HEK293 (cell line): ENCODE measurements at regions not wholly inside any gene's neighbourhood (a gene's known extent, or its start where the extent isn't known, plus 50 kb on each side); places are given as distances from the start of the nearest gene placed in this dataset.

ENCODE experiments used
- CTCF ChIA-PET: fragments of 350-600 bp; formaldehyde crosslinking; extraction: SDS; loops from one replicate; lab custom pipeline; 2021; ENCODE audit warnings: antibody characterized with exemption; lab: Yijun Ruan, JAX
- POLR2A ChIA-PET: fragments of 300-600 bp; formaldehyde crosslinking; extraction: SDS; loops from one replicate; lab custom pipeline; 2020; ENCODE audit warnings: antibody characterized with exemption, inconsistent platforms; lab: Yijun Ruan, JAX
- H3K27ac ChIP-seq: fragments of 200-500 bp; sonication (Bioruptor generic); 2 replicates; pipeline ENCODE4 v1.5.1; 2014; ENCODE audit warnings: low read depth, low read length, control low read depth, inconsistent platforms; ENCODE audit errors: extremely low read depth
- H3K36me3 ChIP-seq, 2 experiments: fragments of 200-500 bp in 1 of 2; sonication (Bioruptor generic) in 1 of 2; 1 replicate in 1 of 2; 2 replicates in 1 of 2; pipeline ENCODE4 v1.5.1; 2014 to 2017; ENCODE audit warnings: inconsistent platforms in 2 of 2, low read length in 2 of 2; ENCODE audit not compliant: control insufficient read depth in 2 of 2, insufficient read depth in 1 of 2
- H3K4me1 ChIP-seq: fragments of 200-500 bp; sonication (Bioruptor generic); 2 replicates; pipeline ENCODE4 v1.5.1; 2014; ENCODE audit warnings: mild to moderate bottlenecking, low read length, inconsistent platforms; ENCODE audit not compliant: control insufficient read depth, insufficient read depth
- H3K4me3 ChIP-seq: 2 replicates; pipeline ENCODE4 v1.5.1; 2011; ENCODE audit warnings: low read depth, mild to moderate bottlenecking, control low read depth, low read length, moderate library complexity
- H3K9me3 ChIP-seq: fragments of 200-500 bp; sonication (Bioruptor generic); 2 replicates; pipeline ENCODE4 v1.5.1; 2014; ENCODE audit warnings: low read depth, low read length, inconsistent platforms; ENCODE audit not compliant: control insufficient read depth, insufficient read depth
- FEZF1 ChIP-seq: fragments of 450-650 bp; formaldehyde crosslinking; IDR thresholded peaks from 2 replicates; pipeline ENCODE4 v1.5.1; 2016; ENCODE audit warnings: missing biosample characterization, missing genetic modification characterization
- GFI1B ChIP-seq: fragments of 450-650 bp; formaldehyde crosslinking; IDR thresholded peaks from 2 replicates; pipeline ENCODE4 v1.5.1; 2016; ENCODE audit warnings: missing biosample characterization, missing genetic modification characterization
- MZF1 ChIP-seq: fragments of 450-650 bp; formaldehyde crosslinking; IDR thresholded peaks from 2 replicates; pipeline ENCODE4 v1.5.1; 2017; ENCODE audit warnings: missing biosample characterization, missing genetic modification characterization, borderline replicate concordance
- OVOL3 ChIP-seq: fragments of 450-650 bp; formaldehyde crosslinking; IDR thresholded peaks from 2 replicates; pipeline ENCODE4 v1.5.1; 2016; ENCODE audit warnings: missing biosample characterization, missing genetic modification characterization
- SP2 ChIP-seq: fragments of 450-650 bp; formaldehyde crosslinking; IDR thresholded peaks from 2 replicates; pipeline ENCODE4 v1.5.1; 2016; ENCODE audit warnings: missing biosample characterization, missing genetic modification characterization
- ZBTB1 ChIP-seq: fragments of 450-650 bp; formaldehyde crosslinking; IDR thresholded peaks from 2 replicates; pipeline ENCODE4 v1.5.1; 2016; ENCODE audit warnings: missing biosample characterization, missing genetic modification characterization
- ZBTB20 ChIP-seq: fragments of 450-650 bp; formaldehyde crosslinking; IDR thresholded peaks from 2 replicates; pipeline ENCODE4 v1.5.1; 2016; ENCODE audit warnings: missing biosample characterization, missing genetic modification characterization
- ZFP3 ChIP-seq: fragments of 450-650 bp; formaldehyde crosslinking; IDR thresholded peaks from 2 replicates; pipeline ENCODE4 v1.5.1; 2016; ENCODE audit warnings: low read depth, missing biosample characterization, missing genetic modification characterization
- ZIC2 ChIP-seq: fragments of 450-650 bp; formaldehyde crosslinking; IDR thresholded peaks from 2 replicates; pipeline ENCODE4 v1.5.1; 2016; ENCODE audit warnings: missing biosample characterization, missing genetic modification characterization
- ZNF133 ChIP-seq: fragments of 450-650 bp; formaldehyde crosslinking; IDR thresholded peaks from 2 replicates; pipeline ENCODE4 v1.5.1; 2016; ENCODE audit warnings: missing biosample characterization, missing genetic modification characterization
- ZNF16 ChIP-seq: fragments of 450-650 bp; formaldehyde crosslinking; IDR thresholded peaks from 2 replicates; pipeline ENCODE4 v1.5.1; 2016; ENCODE audit warnings: low read depth, missing biosample characterization, missing genetic modification characterization
- ZNF202 ChIP-seq: fragments of 450-650 bp; formaldehyde crosslinking; IDR thresholded peaks from 2 replicates; pipeline ENCODE4 v1.5.1; 2016; ENCODE audit warnings: missing biosample characterization, missing genetic modification characterization, borderline replicate concordance
- ZNF23 ChIP-seq: fragments of 450-650 bp; formaldehyde crosslinking; IDR thresholded peaks from 2 replicates; pipeline ENCODE4 v1.5.1; 2016; ENCODE audit warnings: missing biosample characterization, missing genetic modification characterization, borderline replicate concordance
- ZNF324 ChIP-seq: fragments of 450-650 bp; formaldehyde crosslinking; IDR thresholded peaks from 2 replicates; pipeline ENCODE4 v1.5.1; 2016; ENCODE audit warnings: missing biosample characterization, missing genetic modification characterization
- ZNF335 ChIP-seq: fragments of 450-650 bp; formaldehyde crosslinking; conservative IDR thresholded peaks from 2 replicates; pipeline ENCODE4 v1.5.1; 2016; ENCODE audit warnings: missing biosample characterization, missing genetic modification characterization
- ZNF341 ChIP-seq: fragments of 450-650 bp; formaldehyde crosslinking; IDR thresholded peaks from 2 replicates; pipeline ENCODE4; 2016; ENCODE audit warnings: low read depth, missing biosample characterization, missing genetic modification characterization
- ZNF391 ChIP-seq: fragments of 450-650 bp; formaldehyde crosslinking; IDR thresholded peaks from 2 replicates; pipeline ENCODE4 v1.5.1; 2016; ENCODE audit warnings: low read depth, missing biosample characterization, missing genetic modification characterization, borderline replicate concordance
- ZNF426 ChIP-seq: fragments of 450-650 bp; formaldehyde crosslinking; IDR thresholded peaks from 2 replicates; pipeline ENCODE4 v1.5.1; 2017; ENCODE audit warnings: missing biosample characterization, missing genetic modification characterization, mild to moderate bottlenecking, inconsistent platforms, moderate library complexity
- ZNF600 ChIP-seq: fragments of 450-650 bp; formaldehyde crosslinking; IDR thresholded peaks from 2 replicates; pipeline ENCODE4 v1.5.1; 2016; ENCODE audit warnings: missing biosample characterization, missing genetic modification characterization
- ZNF624 ChIP-seq: fragments of 450-650 bp; formaldehyde crosslinking; IDR thresholded peaks from 2 replicates; pipeline ENCODE4 v1.5.1; 2017; ENCODE audit warnings: missing biosample characterization, missing genetic modification characterization
- ZNF626 ChIP-seq: fragments of 450-650 bp; sonication (Bioruptor Pico); formaldehyde crosslinking; IDR thresholded peaks from 2 replicates; pipeline ENCODE4 v1.5.1; 2018; ENCODE audit warnings: missing biosample characterization, missing genetic modification characterization, inconsistent platforms
- ZNF777 ChIP-seq: fragments of 450-650 bp; formaldehyde crosslinking; IDR thresholded peaks from 2 replicates; pipeline ENCODE4 v1.5.1; 2017; ENCODE audit warnings: missing biosample characterization, missing genetic modification characterization, borderline replicate concordance
- TF ChIP-seq, protein P1 (sequence below): fragments of 450-650 bp; formaldehyde crosslinking; IDR thresholded peaks from 2 replicates; pipeline ENCODE4 v1.5.1; 2016; ENCODE audit warnings: missing biosample characterization, missing genetic modification characterization, borderline replicate concordance
- TF ChIP-seq, protein P2 (sequence below): fragments of 450-650 bp; formaldehyde crosslinking; optimal IDR thresholded peaks from 2 replicates; pipeline ENCODE3; 2016; ENCODE audit warnings: missing biosample characterization, mild to moderate bottlenecking, missing genetic modification characterization
- TF ChIP-seq, protein P3 (sequence below): fragments of 450-650 bp; formaldehyde crosslinking; IDR thresholded peaks from 2 replicates; pipeline ENCODE4 v1.5.1; 2017; ENCODE audit warnings: missing biosample characterization, missing genetic modification characterization
- TF ChIP-seq, protein P4 (sequence below): sonication (generic); formaldehyde crosslinking; IDR thresholded peaks from 2 replicates; pipeline ENCODE4 v1.8.1; 2022; ENCODE audit warnings: mild to moderate bottlenecking, moderate library complexity, missing genetic modification reagents
- TF ChIP-seq, protein P5 (sequence below): fragments of 450-650 bp; formaldehyde crosslinking; IDR thresholded peaks from 2 replicates; pipeline ENCODE4 v1.5.1; 2016; ENCODE audit warnings: missing biosample characterization, missing genetic modification characterization
- TF ChIP-seq, protein P6 (sequence below): fragments of 450-650 bp; formaldehyde crosslinking; IDR thresholded peaks from 2 replicates; pipeline ENCODE4 v1.5.1; 2016; ENCODE audit warnings: missing biosample characterization, missing genetic modification characterization

DNA sequence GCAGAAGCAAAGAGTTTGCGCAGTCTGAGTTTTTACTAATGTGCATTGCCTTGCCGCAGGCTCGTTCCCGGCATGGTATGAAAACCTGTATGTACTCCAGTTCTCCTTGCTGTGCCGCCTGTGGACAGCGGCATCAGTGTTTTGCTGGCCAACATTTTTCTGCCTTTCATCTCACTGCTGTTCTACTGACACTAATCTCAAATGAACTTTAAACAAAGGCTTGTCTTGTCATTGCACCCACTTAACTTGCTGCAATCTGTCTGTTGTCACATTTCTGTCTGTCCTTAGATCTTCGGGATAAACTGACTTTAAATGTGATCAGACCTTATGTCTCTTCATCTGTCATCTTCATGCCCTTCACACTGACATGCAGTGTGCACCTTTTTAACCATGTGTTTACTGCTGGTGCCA, 71.7 kb upstream of the ZNRF2 start:
- no peak overlapping the region for H3K4me3 ChIP-seq
- H3K27ac ChIP-seq: no peak overlapping the region
- H3K9me3 ChIP-seq: no peaks in the 10 kb centered on the region
- H3K36me3 ChIP-seq: no peaks in the 10 kb centered on the region
- POLR2A ChIA-PET: no interaction called here
- TF ChIP-seq ZNF324: no peak
- no peak for TF ChIP-seq ZIC2 (tag by site-specific recombination)
- no peak for TF ChIP-seq ZNF600 (tag by site-specific recombination)
- TF ChIP-seq SP2 (tag by site-specific recombination): no peak
- no peak for TF ChIP-seq ZNF341 (tag by site-specific recombination)
- TF ChIP-seq, protein P1, sequence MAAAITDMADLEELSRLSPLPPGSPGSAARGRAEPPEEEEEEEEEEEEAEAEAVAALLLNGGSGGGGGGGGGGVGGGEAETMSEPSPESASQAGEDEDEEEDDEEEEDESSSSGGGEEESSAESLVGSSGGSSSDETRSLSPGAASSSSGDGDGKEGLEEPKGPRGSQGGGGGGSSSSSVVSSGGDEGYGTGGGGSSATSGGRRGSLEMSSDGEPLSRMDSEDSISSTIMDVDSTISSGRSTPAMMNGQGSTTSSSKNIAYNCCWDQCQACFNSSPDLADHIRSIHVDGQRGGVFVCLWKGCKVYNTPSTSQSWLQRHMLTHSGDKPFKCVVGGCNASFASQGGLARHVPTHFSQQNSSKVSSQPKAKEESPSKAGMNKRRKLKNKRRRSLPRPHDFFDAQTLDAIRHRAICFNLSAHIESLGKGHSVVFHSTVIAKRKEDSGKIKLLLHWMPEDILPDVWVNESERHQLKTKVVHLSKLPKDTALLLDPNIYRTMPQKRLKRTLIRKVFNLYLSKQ (tag by site-specific recombination): no peak
- no peak for TF ChIP-seq ZNF335 (tag by site-specific recombination)
- TF ChIP-seq, protein P2, sequence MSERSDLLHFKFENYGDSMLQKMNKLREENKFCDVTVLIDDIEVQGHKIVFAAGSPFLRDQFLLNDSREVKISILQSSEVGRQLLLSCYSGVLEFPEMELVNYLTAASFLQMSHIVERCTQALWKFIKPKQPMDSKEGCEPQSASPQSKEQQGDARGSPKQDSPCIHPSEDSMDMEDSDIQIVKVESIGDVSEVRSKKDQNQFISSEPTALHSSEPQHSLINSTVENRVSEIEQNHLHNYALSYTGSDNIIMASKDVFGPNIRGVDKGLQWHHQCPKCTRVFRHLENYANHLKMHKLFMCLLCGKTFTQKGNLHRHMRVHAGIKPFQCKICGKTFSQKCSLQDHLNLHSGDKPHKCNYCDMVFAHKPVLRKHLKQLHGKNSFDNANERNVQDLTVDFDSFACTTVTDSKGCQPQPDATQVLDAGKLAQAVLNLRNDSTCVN (tag by site-specific recombination): no peak
- no peak for TF ChIP-seq ZNF16 (tag by site-specific recombination)
- no peak for TF ChIP-seq ZFP3 (tag by site-specific recombination)
- TF ChIP-seq, protein P3, sequence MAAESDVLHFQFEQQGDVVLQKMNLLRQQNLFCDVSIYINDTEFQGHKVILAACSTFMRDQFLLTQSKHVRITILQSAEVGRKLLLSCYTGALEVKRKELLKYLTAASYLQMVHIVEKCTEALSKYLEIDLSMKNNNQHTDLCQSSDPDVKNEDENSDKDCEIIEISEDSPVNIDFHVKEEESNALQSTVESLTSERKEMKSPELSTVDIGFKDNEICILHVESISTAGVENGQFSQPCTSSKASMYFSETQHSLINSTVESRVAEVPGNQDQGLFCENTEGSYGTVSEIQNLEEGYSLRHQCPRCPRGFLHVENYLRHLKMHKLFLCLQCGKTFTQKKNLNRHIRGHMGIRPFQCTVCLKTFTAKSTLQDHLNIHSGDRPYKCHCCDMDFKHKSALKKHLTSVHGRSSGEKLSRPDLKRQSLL (tag by site-specific recombination): no peak
- no peak for TF ChIP-seq ZNF624 (tag by site-specific recombination)
- no peak for TF ChIP-seq ZNF426
- no peak for TF ChIP-seq ZNF23
- CTCF ChIA-PET: interaction anchor here (0.9 kb wide), 1 partner anchor 65 kb away, joined by 3 read pairs; no protein-coding TSS in a partner anchor
- H3K4me1 ChIP-seq: no peaks in the 10 kb centered on the region

DNA sequence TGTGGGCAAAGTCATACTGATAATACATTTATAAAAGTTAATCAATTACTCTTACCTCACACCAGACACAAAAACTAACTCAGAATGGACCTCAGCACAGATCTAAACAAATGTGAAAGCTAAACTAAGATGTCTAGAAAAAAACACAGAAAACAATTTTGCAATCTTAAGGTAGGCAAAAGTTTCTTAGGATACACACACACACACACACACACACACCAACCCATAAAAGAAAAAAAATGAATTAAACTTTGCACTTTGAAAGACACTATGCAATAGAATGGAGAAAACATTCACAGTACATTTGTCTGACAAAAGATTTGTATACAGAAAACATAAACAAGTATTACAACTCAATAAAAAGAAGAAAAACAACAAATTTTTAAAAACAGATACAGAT, 70.8 kb upstream of the ZNRF2 start:
- CTCF ChIA-PET: no interaction called here
- no peak overlapping the region for H3K27ac ChIP-seq
- POLR2A ChIA-PET: no interaction called here
- no peaks in the 10 kb centered on the region for H3K36me3 ChIP-seq
- H3K4me1 ChIP-seq: no peaks in the 10 kb centered on the region
- no peaks in the 10 kb centered on the region for H3K9me3 ChIP-seq
- TF ChIP-seq, protein P4, sequence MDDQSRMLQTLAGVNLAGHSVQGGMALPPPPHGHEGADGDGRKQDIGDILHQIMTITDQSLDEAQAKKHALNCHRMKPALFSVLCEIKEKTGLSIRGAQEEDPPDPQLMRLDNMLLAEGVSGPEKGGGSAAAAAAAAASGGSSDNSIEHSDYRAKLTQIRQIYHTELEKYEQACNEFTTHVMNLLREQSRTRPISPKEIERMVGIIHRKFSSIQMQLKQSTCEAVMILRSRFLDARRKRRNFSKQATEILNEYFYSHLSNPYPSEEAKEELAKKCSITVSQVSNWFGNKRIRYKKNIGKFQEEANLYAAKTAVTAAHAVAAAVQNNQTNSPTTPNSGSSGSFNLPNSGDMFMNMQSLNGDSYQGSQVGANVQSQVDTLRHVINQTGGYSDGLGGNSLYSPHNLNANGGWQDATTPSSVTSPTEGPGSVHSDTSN (CRISPR knock-in tag): no peak
- TF ChIP-seq, protein P5, sequence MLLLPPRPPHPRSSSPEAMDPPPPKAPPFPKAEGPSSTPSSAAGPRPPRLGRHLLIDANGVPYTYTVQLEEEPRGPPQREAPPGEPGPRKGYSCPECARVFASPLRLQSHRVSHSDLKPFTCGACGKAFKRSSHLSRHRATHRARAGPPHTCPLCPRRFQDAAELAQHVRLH: no peak
- TF ChIP-seq ZNF202 (no peak), MZF1 (tag by site-specific recombination) (no peak), ZBTB1 (no peak), OVOL3 (no peak), ZBTB20 (no peak), GFI1B (tag by site-specific recombination) (no peak), ZNF391 (tag by site-specific recombination) (no peak), ZNF133 (tag by site-specific recombination) (no peak), ZNF777 (no peak), ZNF626 (tag by site-specific recombination) (no peak), FEZF1 (tag by site-specific recombination) (no peak), ZNF624 (tag by site-specific recombination) (no peak)
- TF ChIP-seq, protein P6, sequence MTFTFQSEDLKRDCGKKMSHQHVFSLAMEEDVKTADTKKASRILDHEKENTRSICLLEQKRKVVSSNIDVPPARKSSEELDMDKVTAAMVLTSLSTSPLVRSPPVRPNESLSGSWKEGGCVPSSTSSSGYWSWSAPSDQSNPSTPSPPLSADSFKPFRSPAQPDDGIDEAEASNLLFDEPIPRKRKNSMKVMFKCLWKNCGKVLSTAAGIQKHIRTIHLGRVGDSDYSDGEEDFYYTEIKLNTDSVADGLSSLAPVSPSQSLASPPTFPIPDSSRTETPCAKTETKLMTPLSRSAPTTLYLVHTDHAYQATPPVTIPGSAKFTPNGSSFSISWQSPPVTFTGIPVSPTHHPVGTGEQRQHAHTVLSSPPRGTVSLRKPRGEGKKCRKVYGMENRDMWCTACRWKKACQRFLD (tag by site-specific recombination): no peak
- no peak overlapping the region for H3K4me3 ChIP-seq
